KMS-11 (cell line): ENCODE measurements at regions not wholly inside any gene's neighbourhood (a gene's known extent, or its start where the extent isn't known, plus 50 kb on each side); places are given as distances from the start of the nearest gene placed in this dataset.

Source experiments
- H2AFZ ChIP-seq: fragments of 200-600 bp; sonication (generic); 2 replicates; pipeline ENCODE4 v1.6.1; 2016; ENCODE audit warnings: antibody characterized with exemption, mixed run types, low read depth
- H3K27ac ChIP-seq: fragments of 200-600 bp; sonication (generic); 2 replicates; pipeline ENCODE4 v1.6.1; 2016; ENCODE audit warnings: mild to moderate bottlenecking, mixed run types
- H3K27me3 ChIP-seq: fragments of 200-600 bp; sonication (generic); 2 replicates; pipeline ENCODE4 v1.6.1; 2017; ENCODE audit warnings: mild to moderate bottlenecking, low read depth, mixed run types, moderate library complexity; ENCODE audit not compliant: insufficient read depth
- H3K36me3 ChIP-seq: fragments of 200-600 bp; sonication (generic); 2 replicates; pipeline ENCODE4 v1.6.1; 2017; ENCODE audit warnings: mild to moderate bottlenecking, mixed run types; ENCODE audit not compliant: insufficient read depth
- H3K4me1 ChIP-seq: fragments of 200-600 bp; sonication (generic); 2 replicates; pipeline ENCODE4 v1.6.1; 2016; ENCODE audit warnings: mild to moderate bottlenecking, low read depth, mixed run types; ENCODE audit not compliant: poor library complexity, severe bottlenecking
- H3K4me2 ChIP-seq: fragments of 200-600 bp; sonication (generic); 2 replicates; pipeline ENCODE4 v1.7.0; 2016; ENCODE audit warnings: mild to moderate bottlenecking, mixed run types
- H3K4me3 ChIP-seq: fragments of 200-600 bp; sonication (generic); IDR thresholded peaks from 2 replicates; pipeline ENCODE4 v1.6.1; 2017; ENCODE audit warnings: low read depth, low read length, mixed read lengths; ENCODE audit not compliant: insufficient read depth
- H3K79me2 ChIP-seq: fragments of 200-600 bp; sonication (generic); 2 replicates; pipeline ENCODE4 v1.6.1; 2016; ENCODE audit warnings: low read depth, mixed run types; ENCODE audit not compliant: insufficient read depth
- H3K9ac ChIP-seq: fragments of 200-600 bp; sonication (generic); 2 replicates; pipeline ENCODE4 v1.6.1; 2016; ENCODE audit warnings: mild to moderate bottlenecking, mixed run types
- H4K20me1 ChIP-seq: fragments of 200-600 bp; sonication (generic); 2 replicates; pipeline ENCODE4 v1.6.1; 2016; ENCODE audit warnings: mild to moderate bottlenecking, mixed run types; ENCODE audit not compliant: insufficient read depth
- CTCF ChIP-seq: fragments of 200-600 bp; sonication (generic); conservative IDR thresholded peaks from 2 replicates; pipeline ENCODE4 v1.6.1; 2017; ENCODE audit warnings: low read depth, mild to moderate bottlenecking, antibody characterized with exemption, low read length, moderate library complexity, mixed read lengths

- no peak overlapping the region for H3K4me3 ChIP-seq
- H3K27ac ChIP-seq = no peak overlapping the region
- no peaks in the 10 kb centered on the region for H3K4me1 ChIP-seq
- no peak for TF ChIP-seq CTCF
- no peaks in the 10 kb centered on the region for H4K20me1 ChIP-seq
- H2AFZ ChIP-seq = no peak overlapping the region
- no peaks in the 10 kb centered on the region; the same call in 1 of the 2 replicates for H3K27me3 ChIP-seq
- no peak overlapping the region for H3K9ac ChIP-seq
- no peaks in the 10 kb centered on the region for H3K79me2 ChIP-seq
- no peaks in the 10 kb centered on the region for H3K36me3 ChIP-seq
- H3K4me2 ChIP-seq = no peak overlapping the region
Measured at GRCh38 chr11:69916806-69917387, 97.7 kb upstream of the FGF3 start.

GRCh38 chr11:69917529-69917928 lies 98.3 kb upstream of the FGF3 start:
- H4K20me1 ChIP-seq = no peaks in the 10 kb centered on the region
- no peaks in the 10 kb centered on the region; the same call in 1 of the 2 replicates for H3K27me3 ChIP-seq
- no peak overlapping the region for H3K27ac ChIP-seq
- TF ChIP-seq CTCF = no peak
- H3K36me3 ChIP-seq = no peaks in the 10 kb centered on the region
- H3K79me2 ChIP-seq = no peaks in the 10 kb centered on the region
- no peak overlapping the region for H2AFZ ChIP-seq
- H3K4me2 ChIP-seq = no peak overlapping the region
- no peaks in the 10 kb centered on the region for H3K4me1 ChIP-seq
- no peak overlapping the region for H3K4me3 ChIP-seq
- no peak overlapping the region for H3K9ac ChIP-seq

GRCh38 chr11:69918231-69918937 lies 99.2 kb upstream of the FGF3 start:
- no peaks in the 10 kb centered on the region for H3K79me2 ChIP-seq
- H2AFZ ChIP-seq = no peak overlapping the region
- H3K27me3 ChIP-seq = no peaks in the 10 kb centered on the region; the same call in 1 of the 2 replicates
- no peak overlapping the region for H3K9ac ChIP-seq
- no peak for TF ChIP-seq CTCF
- H3K27ac ChIP-seq = no peak overlapping the region
- no peaks in the 10 kb centered on the region for H3K36me3 ChIP-seq
- H3K4me1 ChIP-seq = no peaks in the 10 kb centered on the region
- H4K20me1 ChIP-seq = no peaks in the 10 kb centered on the region
- H3K4me3 ChIP-seq = no peak overlapping the region
- no peak overlapping the region for H3K4me2 ChIP-seq

- H3K27ac ChIP-seq = no peak overlapping the region
- H3K36me3 ChIP-seq = no peaks in the 10 kb centered on the region
- no peak overlapping the region for H3K4me2 ChIP-seq
- no peak overlapping the region for H2AFZ ChIP-seq
- peak; percentile 68 for TF ChIP-seq CTCF
- no peak overlapping the region for H3K9ac ChIP-seq
- no peaks in the 10 kb centered on the region; the same call in 1 of the 2 replicates for H3K27me3 ChIP-seq
- no peaks in the 10 kb centered on the region for H3K79me2 ChIP-seq
- no peaks in the 10 kb centered on the region for H3K4me1 ChIP-seq
- H4K20me1 ChIP-seq = no peaks in the 10 kb centered on the region
- H3K4me3 ChIP-seq = no peak overlapping the region
Measured at GRCh38 chr11:69918938-69919650, 99.9 kb upstream of the FGF3 start.
